ENCODE measurements at regions not wholly inside any gene's neighbourhood (a gene's known extent, or its start where the extent isn't known, plus 50 kb on each side); places are given as distances from the start of the nearest gene placed in this dataset.

DNA sequence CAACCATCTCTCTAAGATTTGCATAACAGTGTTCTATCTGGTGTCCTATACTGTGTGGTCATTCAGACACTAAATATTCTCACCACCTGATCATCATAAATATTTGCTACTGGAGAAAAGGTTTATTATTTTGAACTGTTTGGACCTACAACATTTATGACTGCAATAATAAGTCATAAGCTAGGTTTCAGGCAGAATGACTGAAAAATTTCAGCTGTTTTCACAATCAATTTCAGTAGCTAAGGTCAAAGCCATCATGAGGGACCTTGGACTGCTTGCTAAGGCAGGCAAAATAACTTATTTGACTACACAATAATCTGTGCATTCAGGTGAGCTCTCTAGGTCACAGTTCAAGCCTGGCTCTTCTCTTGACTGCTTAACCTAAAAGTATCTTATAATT is 425.5 kb upstream of the CDH2 start:
- no peak overlapping the region for H3K4me3 ChIP-seq (ENCODE audit: low read depth, low read length)
- H3K27ac ChIP-seq (ENCODE audit: low read depth, low read length), result no peak overlapping the region
- no peak for DNase-seq (ENCODE audit: low read depth, low spot score)
- ChIA-PET POLR2A (no interaction called here), CTCF (no interaction called here)
- H3K27me3 ChIP-seq (ENCODE audit: control insufficient read depth, insufficient read depth, low read length), result no peaks in the 10 kb centered on the region
- TF ChIP-seq, protein P1, sequence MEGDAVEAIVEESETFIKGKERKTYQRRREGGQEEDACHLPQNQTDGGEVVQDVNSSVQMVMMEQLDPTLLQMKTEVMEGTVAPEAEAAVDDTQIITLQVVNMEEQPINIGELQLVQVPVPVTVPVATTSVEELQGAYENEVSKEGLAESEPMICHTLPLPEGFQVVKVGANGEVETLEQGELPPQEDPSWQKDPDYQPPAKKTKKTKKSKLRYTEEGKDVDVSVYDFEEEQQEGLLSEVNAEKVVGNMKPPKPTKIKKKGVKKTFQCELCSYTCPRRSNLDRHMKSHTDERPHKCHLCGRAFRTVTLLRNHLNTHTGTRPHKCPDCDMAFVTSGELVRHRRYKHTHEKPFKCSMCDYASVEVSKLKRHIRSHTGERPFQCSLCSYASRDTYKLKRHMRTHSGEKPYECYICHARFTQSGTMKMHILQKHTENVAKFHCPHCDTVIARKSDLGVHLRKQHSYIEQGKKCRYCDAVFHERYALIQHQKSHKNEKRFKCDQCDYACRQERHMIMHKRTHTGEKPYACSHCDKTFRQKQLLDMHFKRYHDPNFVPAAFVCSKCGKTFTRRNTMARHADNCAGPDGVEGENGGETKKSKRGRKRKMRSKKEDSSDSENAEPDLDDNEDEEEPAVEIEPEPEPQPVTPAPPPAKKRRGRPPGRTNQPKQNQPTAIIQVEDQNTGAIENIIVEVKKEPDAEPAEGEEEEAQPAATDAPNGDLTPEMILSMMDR (IDR thresholded peaks at IDR 0.05; ENCODE audit: low read depth, low read length), result no peak
- 0 out of 2 replicates have a peak, but pooled peaks cover 2% of the 10 kb centered on the region for H3K9me3 ChIP-seq (ENCODE audit: control insufficient read depth, insufficient read depth, low read length)

DNA sequence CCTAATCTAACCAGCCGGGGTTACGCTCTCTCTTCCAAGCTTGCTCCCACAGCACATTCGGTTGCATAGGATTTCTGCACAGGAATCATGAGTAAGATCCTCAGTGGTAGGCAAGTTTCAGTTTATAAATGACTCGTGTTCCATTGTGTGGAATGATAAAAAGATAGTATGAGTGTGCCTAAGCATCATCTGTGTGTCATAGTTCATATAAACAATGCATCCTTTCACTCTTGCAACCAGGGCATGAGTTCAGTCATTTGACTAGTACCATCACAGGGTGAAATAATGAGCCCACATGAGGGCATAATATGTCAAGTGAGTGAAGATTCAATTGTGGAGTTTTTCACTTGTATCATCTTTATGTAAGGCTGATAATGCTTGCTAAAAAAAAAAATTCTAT is 417.1 kb upstream of the CDH2 start:
- Histone ChIP-seq H3K27ac (ENCODE audit: low read depth, low read length) (no peak overlapping the region), H3K4me3 (ENCODE audit: low read depth, low read length) (no peak overlapping the region), H3K9me3 (ENCODE audit: control insufficient read depth, insufficient read depth, low read length) (no peaks in the 10 kb centered on the region), H3K27me3 (ENCODE audit: control insufficient read depth, insufficient read depth, low read length) (no peaks in the 10 kb centered on the region)
- DNase-seq (ENCODE audit: low read depth, low spot score), result no peak
- CTCF ChIA-PET, result no interaction called here
- POLR2A ChIA-PET, result no interaction called here
- TF ChIP-seq, protein P1 (IDR thresholded peaks at IDR 0.05; ENCODE audit: low read depth, low read length), result no peak

DNA sequence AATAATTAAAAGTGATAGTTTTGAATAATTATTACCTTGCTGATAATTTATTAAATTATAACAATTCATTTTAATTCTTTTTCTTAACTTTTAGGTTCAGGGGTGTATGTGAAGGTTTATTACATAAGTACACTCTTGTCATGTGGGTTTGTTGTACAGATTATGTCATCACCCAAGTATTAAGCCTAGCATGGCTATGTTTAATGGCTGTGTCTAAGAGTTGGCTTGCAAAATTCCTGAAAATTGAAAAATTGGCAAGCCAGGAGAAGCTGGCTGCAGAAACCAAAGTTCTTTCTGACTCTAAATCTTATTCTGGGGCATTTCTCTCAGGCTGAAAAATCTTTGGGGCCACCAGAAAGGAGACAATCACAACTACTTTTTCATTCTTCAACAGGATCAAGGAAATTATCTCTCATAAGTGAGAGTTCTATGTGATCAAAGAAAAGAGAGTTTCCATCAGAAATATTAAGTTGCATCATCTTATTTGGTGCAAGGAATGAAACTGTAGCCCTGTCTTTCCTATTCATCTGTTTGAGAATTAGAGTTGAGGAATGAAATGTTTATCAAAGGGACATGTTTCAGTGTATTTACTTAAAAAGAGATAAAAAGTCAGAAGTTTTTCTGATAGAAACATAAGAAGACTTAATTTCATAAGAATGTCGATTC is 412.1 kb upstream of the CDH2 start:
- H3K27ac ChIP-seq (ENCODE audit: low read depth, low read length), result no peak overlapping the region
- H3K27me3 ChIP-seq (ENCODE audit: control insufficient read depth, insufficient read depth, low read length), result no peaks in the 10 kb centered on the region
- DNase-seq (ENCODE audit: low read depth, low spot score), result no peak
- H3K4me3 ChIP-seq (ENCODE audit: low read depth, low read length), result no peak overlapping the region
- CTCF ChIA-PET, result no interaction called here
- H3K9me3 ChIP-seq (ENCODE audit: control insufficient read depth, insufficient read depth, low read length), result no peaks in the 10 kb centered on the region
- TF ChIP-seq, protein P1 (IDR thresholded peaks at IDR 0.05; ENCODE audit: low read depth, low read length), result no peak
- POLR2A ChIA-PET, result no interaction called here

DNA sequence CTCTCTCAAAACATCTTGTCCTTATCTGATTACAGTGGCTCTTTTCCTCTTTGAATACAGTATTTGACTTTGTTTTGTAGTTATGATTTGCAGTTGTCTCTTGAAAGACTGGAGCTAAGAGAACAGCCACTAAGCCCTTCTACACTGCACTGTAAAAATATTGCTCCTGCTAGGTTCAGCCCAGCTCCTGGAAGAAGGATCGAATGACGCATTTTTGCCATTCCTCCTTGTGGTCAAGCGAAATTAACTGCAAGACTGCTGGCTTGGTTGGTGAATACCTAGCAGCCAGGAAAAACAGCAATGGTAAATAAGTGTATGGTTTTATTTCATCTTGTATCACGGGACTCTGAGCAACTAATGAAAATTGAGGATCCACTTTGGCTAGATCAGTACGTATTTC is 407.8 kb upstream of the CDH2 start:
- no peaks in the 10 kb centered on the region for H3K27me3 ChIP-seq (ENCODE audit: control insufficient read depth, insufficient read depth, low read length)
- no peak for DNase-seq (ENCODE audit: low read depth, low spot score)
- ChIA-PET POLR2A (no interaction called here), CTCF (no interaction called here)
- H3K4me3 ChIP-seq (ENCODE audit: low read depth, low read length), result no peak overlapping the region
- no peaks in the 10 kb centered on the region for H3K9me3 ChIP-seq (ENCODE audit: control insufficient read depth, insufficient read depth, low read length)
- no peak overlapping the region for H3K27ac ChIP-seq (ENCODE audit: low read depth, low read length)
- TF ChIP-seq, protein P1 (IDR thresholded peaks at IDR 0.05; ENCODE audit: low read depth, low read length), result no peak

DNA sequence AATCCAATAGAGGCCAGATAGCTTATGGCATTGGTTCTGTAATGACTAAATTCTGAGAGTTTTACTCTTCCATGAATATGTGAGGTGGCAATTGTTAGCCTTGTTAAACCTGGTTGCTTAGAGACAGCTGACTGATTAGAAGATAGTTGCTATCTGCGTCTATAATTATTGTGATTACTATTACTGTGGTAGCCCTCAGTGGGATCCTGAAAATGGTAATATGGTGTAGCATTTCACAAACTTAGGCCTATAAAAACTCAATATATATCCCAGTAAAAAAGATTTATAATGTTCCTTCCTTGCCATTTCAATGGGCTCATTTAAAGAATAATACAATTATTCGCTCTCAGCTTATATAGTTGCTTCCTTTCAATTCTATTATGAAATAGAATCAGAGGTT is 405.8 kb upstream of the CDH2 start:
- no peak overlapping the region for H3K27ac ChIP-seq (ENCODE audit: low read depth, low read length)
- no peak overlapping the region for H3K4me3 ChIP-seq (ENCODE audit: low read depth, low read length)
- CTCF ChIA-PET, result interaction anchor here (0.5 kb wide), 1 partner anchor 229 kb away, joined by 3 read pairs; no protein-coding TSS in a partner anchor

More for the DNA sequence above, 405.8 kb upstream of the CDH2 start:
- POLR2A ChIA-PET, result no interaction called here
- TF ChIP-seq, protein P1 (IDR thresholded peaks at IDR 0.05; ENCODE audit: low read depth, low read length), result no peak
- no peak for DNase-seq (ENCODE audit: low read depth, low spot score)
- no peaks in the 10 kb centered on the region for H3K27me3 ChIP-seq (ENCODE audit: control insufficient read depth, insufficient read depth, low read length)
- H3K9me3 ChIP-seq (ENCODE audit: control insufficient read depth, insufficient read depth, low read length), result no peaks in the 10 kb centered on the region

All from AG04450 (cell line).